Activated CD8-positive, alpha-beta T cell treated with anti-CD3 and anti-CD28 coated beads for 36 hours (primary cell): ENCODE measurements at regions not wholly inside any gene's neighbourhood (a gene's known extent, or its start where the extent isn't known, plus 50 kb on each side); places are given as distances from the start of the nearest gene placed in this dataset.

ENCODE experiments used
- ATAC-seq: fragments of 200-7000 bp; cut with Tn5 transposase; one replicate; pipeline ENCODE4 v1.10.0; 2021; ENCODE audit warnings: mild to moderate bottlenecking, moderate library complexity
- CTCF ChIA-PET: fragments of 350-600 bp; sonication (Branson Sonifier 250); formaldehyde crosslinking; loops from one replicate; lab custom pipeline; 2021; ENCODE audit warnings: antibody characterized with exemption; lab: Charles Lee
- POLR2A ChIA-PET: fragments of 350-600 bp; sonication (Branson Sonifier 250); formaldehyde crosslinking; loops from one replicate; lab custom pipeline; 2021; ENCODE audit warnings: antibody characterized with exemption; lab: Charles Lee
- DNase-seq: peaks from one replicate; pipeline ENCODE4 v3.0.0-alpha.2; 2020
- H3K27ac Mint-ChIP-seq: one replicate; pipeline ENCODE4 v1.8.0; 2021; ENCODE audit warnings: mild to moderate bottlenecking, mixed read lengths
- H3K27me3 Mint-ChIP-seq: one replicate; pipeline ENCODE4 v1.8.0; 2021; ENCODE audit warnings: mixed read lengths
- H3K36me3 Mint-ChIP-seq: one replicate; pipeline ENCODE4 v1.8.0; 2021; ENCODE audit warnings: low read depth, mixed read lengths
- H3K4me1 Mint-ChIP-seq: one replicate; pipeline ENCODE4 v1.8.0; 2021; ENCODE audit warnings: low read depth, mixed read lengths
- H3K4me3 Mint-ChIP-seq: one replicate; pipeline ENCODE4 v1.8.0; 2021; ENCODE audit warnings: mild to moderate bottlenecking, moderate library complexity, mixed read lengths
- H3K9me3 Mint-ChIP-seq: one replicate; pipeline ENCODE4 v1.8.0; 2021; ENCODE audit warnings: mixed read lengths
- intact Hi-C: fragments of 100-400 bp; cut with micrococcal nuclease; formaldehyde crosslinking; loops from one replicate; pipeline ENCODE4 v1.10.0; 2022
- TF ChIP-seq, protein P1 (sequence below): fragments of 200-600 bp; IDR thresholded peaks from one replicate; pipeline ENCODE4 v1.8.0; 2022; ENCODE audit warnings: antibody characterized with exemption, mild to moderate bottlenecking

GRCh38 chr3:22506871-22507270 lies 696.3 kb upstream of the UBE2E2 start:
- TF ChIP-seq, protein P1, sequence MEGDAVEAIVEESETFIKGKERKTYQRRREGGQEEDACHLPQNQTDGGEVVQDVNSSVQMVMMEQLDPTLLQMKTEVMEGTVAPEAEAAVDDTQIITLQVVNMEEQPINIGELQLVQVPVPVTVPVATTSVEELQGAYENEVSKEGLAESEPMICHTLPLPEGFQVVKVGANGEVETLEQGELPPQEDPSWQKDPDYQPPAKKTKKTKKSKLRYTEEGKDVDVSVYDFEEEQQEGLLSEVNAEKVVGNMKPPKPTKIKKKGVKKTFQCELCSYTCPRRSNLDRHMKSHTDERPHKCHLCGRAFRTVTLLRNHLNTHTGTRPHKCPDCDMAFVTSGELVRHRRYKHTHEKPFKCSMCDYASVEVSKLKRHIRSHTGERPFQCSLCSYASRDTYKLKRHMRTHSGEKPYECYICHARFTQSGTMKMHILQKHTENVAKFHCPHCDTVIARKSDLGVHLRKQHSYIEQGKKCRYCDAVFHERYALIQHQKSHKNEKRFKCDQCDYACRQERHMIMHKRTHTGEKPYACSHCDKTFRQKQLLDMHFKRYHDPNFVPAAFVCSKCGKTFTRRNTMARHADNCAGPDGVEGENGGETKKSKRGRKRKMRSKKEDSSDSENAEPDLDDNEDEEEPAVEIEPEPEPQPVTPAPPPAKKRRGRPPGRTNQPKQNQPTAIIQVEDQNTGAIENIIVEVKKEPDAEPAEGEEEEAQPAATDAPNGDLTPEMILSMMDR: no peak
- no peak for DNase-seq
- Mint-ChIP-seq H3K4me3 (no peak overlapping the region), H3K9me3 (no peaks in the 10 kb centered on the region), H3K4me1 (no peaks in the 10 kb centered on the region), H3K27ac (no peak overlapping the region), H3K36me3 (no peaks in the 10 kb centered on the region), H3K27me3 (no peaks in the 10 kb centered on the region)
- ChIA-PET POLR2A (no interaction called here), CTCF (interaction anchor here (1.3 kb wide), 1 partner anchor 76 kb away, joined by 3 read pairs; no protein-coding TSS in a partner anchor)
- ATAC-seq: no peak
- intact Hi-C loops: no loop called here

- ATAC-seq (no peak), DNase-seq (no peak)
- intact Hi-C loops: no loop called here
- no peaks in the 10 kb centered on the region for H3K36me3 Mint-ChIP-seq
- no peaks in the 10 kb centered on the region for H3K27me3 Mint-ChIP-seq
- ChIA-PET CTCF (no interaction called here), POLR2A (no interaction called here)
- TF ChIP-seq, protein P1: no peak
- H3K4me1 Mint-ChIP-seq: no peaks in the 10 kb centered on the region
- H3K9me3 Mint-ChIP-seq: no peaks in the 10 kb centered on the region
- H3K27ac Mint-ChIP-seq: no peak overlapping the region
- H3K4me3 Mint-ChIP-seq: no peak overlapping the region
These were observed 695.4 kb upstream of the UBE2E2 start for GRCh38 chr3:22507709-22508108.

DNA sequence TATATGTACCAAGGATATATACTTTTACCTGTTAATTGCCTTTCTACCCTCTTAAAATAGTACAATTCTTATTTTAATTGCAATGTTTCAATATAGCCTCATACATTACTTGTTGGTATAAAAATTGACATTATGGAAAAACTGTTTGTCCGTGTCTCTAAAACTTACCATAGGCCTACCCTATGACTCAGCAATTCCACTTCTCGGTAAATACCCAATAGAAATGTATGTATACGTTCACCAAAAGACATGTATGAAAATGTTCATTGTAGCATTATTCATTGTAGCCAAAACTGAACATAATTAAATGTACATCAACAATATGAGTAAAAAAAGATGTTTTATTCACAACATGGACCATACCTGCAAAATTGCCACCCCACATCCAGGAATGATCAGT lies 679.2 kb upstream of the UBE2E2 start:
- ChIA-PET POLR2A (no interaction called here), CTCF (no interaction called here)
- Mint-ChIP-seq H3K36me3 (no peaks in the 10 kb centered on the region), H3K4me1 (no peaks in the 10 kb centered on the region), H3K27me3 (no peaks in the 10 kb centered on the region), H3K4me3 (no peak overlapping the region), H3K9me3 (peaks cover 9% of the 10 kb centered on the region), H3K27ac (no peak overlapping the region)
- TF ChIP-seq, protein P1: no peak
- intact Hi-C loops: no loop called here
- ATAC-seq: no peak
- DNase-seq: no peak

DNA sequence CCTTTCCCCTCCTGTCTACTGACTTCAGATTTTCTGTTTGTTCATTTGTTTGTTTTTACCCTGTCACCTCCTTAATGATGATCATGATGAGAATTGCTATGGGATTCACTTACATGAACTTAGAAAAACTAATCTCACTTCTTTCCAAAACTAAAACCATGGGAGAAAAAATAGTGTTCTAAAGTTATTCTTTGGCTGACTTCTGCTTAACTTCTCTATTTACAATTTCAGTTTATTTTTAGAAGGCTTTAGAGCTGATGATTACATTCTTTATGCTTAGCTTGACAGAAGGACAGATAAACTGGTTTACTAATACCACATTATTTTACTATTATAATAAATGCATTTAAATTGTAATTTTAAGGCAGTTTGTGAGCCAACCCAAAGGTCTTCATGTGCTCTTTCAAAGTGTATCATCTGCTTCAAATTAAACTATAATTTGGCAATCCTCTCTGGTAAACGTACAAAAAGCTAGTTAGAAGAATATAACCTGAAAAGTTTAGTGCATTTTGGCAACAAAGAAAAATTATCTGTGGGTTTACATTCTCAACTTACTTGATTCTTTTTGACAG lies 676.8 kb upstream of the UBE2E2 start:
- Mint-ChIP-seq H3K36me3 (no peaks in the 10 kb centered on the region), H3K9me3 (peaks cover 12% of the 10 kb centered on the region), H3K4me3 (no peak overlapping the region), H3K27me3 (no peaks in the 10 kb centered on the region), H3K4me1 (no peaks in the 10 kb centered on the region), H3K27ac (no peak overlapping the region)
- DNase-seq: no peak
- intact Hi-C loops: no loop called here
- ChIA-PET POLR2A (no interaction called here), CTCF (no interaction called here)
- ATAC-seq: no peak
- TF ChIP-seq, protein P1: no peak

DNA sequence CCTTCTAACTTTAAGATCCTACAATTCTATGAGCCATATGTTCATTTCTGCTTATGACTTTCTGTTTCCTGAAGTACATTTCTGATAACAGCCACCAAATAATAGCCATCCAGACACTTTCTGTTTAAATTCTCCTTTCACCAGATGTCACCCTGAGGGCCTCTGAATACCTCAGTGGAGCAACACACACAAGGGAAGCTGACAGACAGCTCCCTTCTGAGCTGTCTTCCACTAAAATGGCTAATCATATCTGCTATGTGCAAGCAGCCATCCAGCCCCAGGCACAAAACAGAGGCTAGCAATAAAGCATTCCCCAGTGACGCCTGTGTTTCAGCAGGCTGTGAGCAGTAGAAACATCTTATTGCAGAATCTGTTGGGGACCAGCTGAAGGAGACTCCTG lies 666.6 kb upstream of the UBE2E2 start:
- ChIA-PET POLR2A (no interaction called here), CTCF (interaction anchor here (0.6 kb wide), 1 partner anchor 9 kb away, joined by 3 read pairs; no protein-coding TSS in a partner anchor)
- Mint-ChIP-seq H3K36me3 (no peaks in the 10 kb centered on the region), H3K27ac (no peak overlapping the region), H3K4me1 (no peaks in the 10 kb centered on the region), H3K9me3 (peaks cover 6% of the 10 kb centered on the region), H3K4me3 (no peak overlapping the region), H3K27me3 (no peaks in the 10 kb centered on the region)
- DNase-seq: no peak
- no peak for ATAC-seq
- TF ChIP-seq, protein P1: no peak
- intact Hi-C loops: no loop called here
